Activated T-cell treated with anti-CD3 and anti-CD28 coated beads, Interleukin-2, amount 50 U/mL, for 24 hours (primary cell): ENCODE measurements at regions not wholly inside any gene's neighbourhood (a gene's known extent, or its start where the extent isn't known, plus 50 kb on each side); places are given as distances from the start of the nearest gene placed in this dataset.

Experiments used
- DNase-seq: peaks from one replicate; pipeline ENCODE4 v3.0.0-alpha.2; 2020
- H3K27ac Mint-ChIP-seq: 2 replicates; pipeline ENCODE4 v1.8.0; 2020; ENCODE audit warnings: mild to moderate bottlenecking, mixed read lengths
- H3K27me3 Mint-ChIP-seq: 2 replicates; pipeline ENCODE4 v1.8.0; 2020; ENCODE audit warnings: mixed read lengths
- H3K36me3 Mint-ChIP-seq: 2 replicates; pipeline ENCODE4 v1.8.0; 2020; ENCODE audit warnings: low read depth, mixed read lengths
- H3K4me1 Mint-ChIP-seq: 2 replicates; pipeline ENCODE4 v1.8.0; 2020; ENCODE audit warnings: low read depth, mixed read lengths
- H3K4me3 Mint-ChIP-seq: 2 replicates; pipeline ENCODE4 v1.8.0; 2020; ENCODE audit warnings: mild to moderate bottlenecking, moderate library complexity, mixed read lengths
- H3K9me3 Mint-ChIP-seq: 2 replicates; pipeline ENCODE4 v1.8.0; 2020; ENCODE audit warnings: mixed read lengths

- Mint-ChIP-seq H3K27me3 (no peaks in the 10 kb centered on the region), H3K9me3 (no peaks in the 10 kb centered on the region), H3K4me1 (peaks cover 4% of the 10 kb centered on the region), H3K4me3 (no peak overlapping the region), H3K27ac (no peak overlapping the region), H3K36me3 (no peaks in the 10 kb centered on the region)
- no peak for DNase-seq
Measured at GRCh38 chr3:159925248-159925647, 63.4 kb upstream of the IL12A start.

GRCh38 chr3:159926573-159926972, 62.1 kb upstream of the IL12A start:
- Mint-ChIP-seq H3K27ac (no peak overlapping the region), H3K9me3 (no peaks in the 10 kb centered on the region), H3K4me1 (peaks cover 4% of the 10 kb centered on the region), H3K27me3 (peaks cover 4% of the 10 kb centered on the region), H3K4me3 (no peak overlapping the region), H3K36me3 (no peaks in the 10 kb centered on the region)
- no peak for DNase-seq

- Mint-ChIP-seq H3K27me3 (peaks cover 9% of the 10 kb centered on the region), H3K36me3 (peaks cover under 1% of the 10 kb centered on the region), H3K9me3 (peaks cover 2% of the 10 kb centered on the region), H3K4me1 (peaks cover 4% of the 10 kb centered on the region), H3K27ac (no peak overlapping the region), H3K4me3 (no peak overlapping the region)
- DNase-seq, result no peak
Measured at GRCh38 chr3:159928071-159928491, 60.6 kb upstream of the IL12A start.

GRCh38 chr3:159928666-159929065, 60.0 kb upstream of the IL12A start:
- Mint-ChIP-seq H3K4me1 (peaks cover 4% of the 10 kb centered on the region), H3K27ac (no peak overlapping the region), H3K4me3 (no peak overlapping the region), H3K36me3 (peaks cover 2% of the 10 kb centered on the region), H3K27me3 (peaks cover 11% of the 10 kb centered on the region), H3K9me3 (peaks cover 8% of the 10 kb centered on the region)
- no peak for DNase-seq

- DNase-seq, result no peak
- Mint-ChIP-seq H3K27ac (no peak overlapping the region), H3K9me3 (peaks cover 12% of the 10 kb centered on the region), H3K36me3 (peaks cover 3% of the 10 kb centered on the region), H3K4me1 (peaks cover 4% of the 10 kb centered on the region), H3K27me3 (peaks cover 11% of the 10 kb centered on the region), H3K4me3 (no peak overlapping the region)
Measured at GRCh38 chr3:159929171-159930141, 59.2 kb upstream of the IL12A start.

GRCh38 chr3:159934216-159934615, 54.4 kb upstream of the IL12A start:
- Mint-ChIP-seq H3K4me1 (peaks cover 4% of the 10 kb centered on the region), H3K36me3 (peaks cover 6% of the 10 kb centered on the region), H3K9me3 (peaks cover 20% of the 10 kb centered on the region), H3K27me3 (peaks cover 14% of the 10 kb centered on the region), H3K4me3 (no peak overlapping the region), H3K27ac (no peak overlapping the region)
- no peak for DNase-seq

GRCh38 chr3:159936541-159936940, 52.1 kb upstream of the IL12A start:
- Mint-ChIP-seq H3K4me3 (no peak overlapping the region), H3K27ac (no peak overlapping the region), H3K36me3 (peaks cover 6% of the 10 kb centered on the region), H3K9me3 (peaks cover 20% of the 10 kb centered on the region), H3K4me1 (peaks cover 3% of the 10 kb centered on the region), H3K27me3 (peaks cover 13% of the 10 kb centered on the region)
- DNase-seq, result no peak

- peaks cover 6% of the 10 kb centered on the region for H3K36me3 Mint-ChIP-seq
- H3K4me3 Mint-ChIP-seq, result no peak overlapping the region
- no peak overlapping the region for H3K27ac Mint-ChIP-seq
Measured at GRCh38 chr3:159937561-159938166, 51.0 kb upstream of the IL12A start.

GRCh38 chr3:159938714-159939113, 49.9 kb upstream of the IL12A start:
- Mint-ChIP-seq H3K9me3 (peaks cover 12% of the 10 kb centered on the region), H3K27me3 (peaks cover 15% of the 10 kb centered on the region), H3K27ac (no peak overlapping the region), H3K4me1 (peaks cover 5% of the 10 kb centered on the region), H3K4me3 (no peak overlapping the region), H3K36me3 (peaks cover 4% of the 10 kb centered on the region)
- no peak for DNase-seq

More at GRCh38 chr3:159937561-159938166, 51.0 kb upstream of the IL12A start:
- DNase-seq, result no peak
- H3K27me3 Mint-ChIP-seq, result peaks cover 10% of the 10 kb centered on the region
- H3K9me3 Mint-ChIP-seq, result peaks cover 20% of the 10 kb centered on the region
- H3K4me1 Mint-ChIP-seq, result peaks cover 5% of the 10 kb centered on the region
